Calu3 (cell line): ENCODE measurements at regions not wholly inside any gene's neighbourhood (a gene's known extent, or its start where the extent isn't known, plus 50 kb on each side); places are given as distances from the start of the nearest gene placed in this dataset.

Experiments
- BruUV-seq: library from RNA; stranded (reverse); fragments of 400-500 nt; replicated peaks from 2 replicates; lab custom pipeline; 2021; lab: Mats Ljungman, UMichigan
- CTCF ChIA-PET: fragments of 300-600 bp; sonication (Branson Sonifier 250); formaldehyde crosslinking; loops from one replicate; lab custom pipeline; 2022; ENCODE audit warnings: antibody characterized with exemption; lab: Charles Lee
- DNase-seq: peaks from one replicate; pipeline ENCODE4 v3.0.0; 2022
- H3K27ac Mint-ChIP-seq: one replicate; pipeline ENCODE4 v1.8.0; 2022; ENCODE audit warnings: mixed read lengths; ENCODE audit not compliant: unreplicated experiment
- H3K27me3 Mint-ChIP-seq: one replicate; pipeline ENCODE4 v1.8.0; 2022; ENCODE audit warnings: mixed read lengths; ENCODE audit not compliant: unreplicated experiment
- H3K36me3 Mint-ChIP-seq: one replicate; pipeline ENCODE4 v1.8.0; 2022; ENCODE audit warnings: mild to moderate bottlenecking, moderate library complexity, mixed read lengths; ENCODE audit not compliant: insufficient read depth, unreplicated experiment
- H3K4me1 Mint-ChIP-seq: one replicate; pipeline ENCODE4 v1.8.0; 2022; ENCODE audit warnings: mild to moderate bottlenecking, low read depth, mixed read lengths; ENCODE audit not compliant: unreplicated experiment
- H3K4me3 Mint-ChIP-seq: one replicate; pipeline ENCODE4 v1.8.0; 2022; ENCODE audit warnings: mild to moderate bottlenecking, low read depth, moderate library complexity, mixed read lengths; ENCODE audit not compliant: unreplicated experiment
- H3K9me3 Mint-ChIP-seq: one replicate; pipeline ENCODE4 v1.8.0; 2022; ENCODE audit warnings: low read depth, mixed read lengths; ENCODE audit not compliant: unreplicated experiment
- intact Hi-C: fragments of 100-400 bp; cut with micrococcal nuclease; formaldehyde crosslinking; loops from one replicate; pipeline ENCODE4 v1.10.0; 2022; ENCODE audit not compliant: unreplicated experiment
- TF ChIP-seq, protein P1 (sequence below): fragments of 200-600 bp; IDR thresholded peaks from one replicate; pipeline ENCODE4 v1.8.0; 2022; ENCODE audit warnings: antibody characterized with exemption; ENCODE audit not compliant: unreplicated experiment

DNA sequence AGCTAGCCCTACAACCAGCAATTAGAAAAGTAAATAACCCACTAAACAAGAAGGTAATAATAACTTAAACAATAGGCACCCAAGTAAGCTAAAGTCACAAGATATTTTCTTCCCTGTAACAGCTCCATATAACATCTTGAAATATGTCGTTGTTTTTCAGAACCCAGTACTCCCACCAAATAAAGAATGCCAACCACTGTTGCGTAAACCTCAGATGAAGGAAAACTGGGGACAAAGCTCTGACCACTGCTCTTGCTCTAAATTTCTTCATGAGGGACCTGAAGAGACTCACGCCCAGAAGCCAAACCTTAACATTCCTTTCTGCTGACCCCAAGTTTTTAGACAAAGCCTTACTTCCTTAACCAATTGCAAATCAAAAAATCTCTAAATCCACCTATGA is 267.7 kb upstream of the GAS1 start:
- Mint-ChIP-seq H3K9me3 (no peaks in the 10 kb centered on the region), H3K27me3 (peaks cover 51% of the 10 kb centered on the region), H3K4me3 (no peak overlapping the region), H3K4me1 (no peaks in the 10 kb centered on the region), H3K36me3 (no peaks in the 10 kb centered on the region), H3K27ac (no peak overlapping the region)
- no peak for DNase-seq
- CTCF ChIA-PET = no interaction called here
- TF ChIP-seq, protein P1, sequence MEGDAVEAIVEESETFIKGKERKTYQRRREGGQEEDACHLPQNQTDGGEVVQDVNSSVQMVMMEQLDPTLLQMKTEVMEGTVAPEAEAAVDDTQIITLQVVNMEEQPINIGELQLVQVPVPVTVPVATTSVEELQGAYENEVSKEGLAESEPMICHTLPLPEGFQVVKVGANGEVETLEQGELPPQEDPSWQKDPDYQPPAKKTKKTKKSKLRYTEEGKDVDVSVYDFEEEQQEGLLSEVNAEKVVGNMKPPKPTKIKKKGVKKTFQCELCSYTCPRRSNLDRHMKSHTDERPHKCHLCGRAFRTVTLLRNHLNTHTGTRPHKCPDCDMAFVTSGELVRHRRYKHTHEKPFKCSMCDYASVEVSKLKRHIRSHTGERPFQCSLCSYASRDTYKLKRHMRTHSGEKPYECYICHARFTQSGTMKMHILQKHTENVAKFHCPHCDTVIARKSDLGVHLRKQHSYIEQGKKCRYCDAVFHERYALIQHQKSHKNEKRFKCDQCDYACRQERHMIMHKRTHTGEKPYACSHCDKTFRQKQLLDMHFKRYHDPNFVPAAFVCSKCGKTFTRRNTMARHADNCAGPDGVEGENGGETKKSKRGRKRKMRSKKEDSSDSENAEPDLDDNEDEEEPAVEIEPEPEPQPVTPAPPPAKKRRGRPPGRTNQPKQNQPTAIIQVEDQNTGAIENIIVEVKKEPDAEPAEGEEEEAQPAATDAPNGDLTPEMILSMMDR = no peak
- no TSS peak for BruUV-seq
- intact Hi-C loops = no loop called here

DNA sequence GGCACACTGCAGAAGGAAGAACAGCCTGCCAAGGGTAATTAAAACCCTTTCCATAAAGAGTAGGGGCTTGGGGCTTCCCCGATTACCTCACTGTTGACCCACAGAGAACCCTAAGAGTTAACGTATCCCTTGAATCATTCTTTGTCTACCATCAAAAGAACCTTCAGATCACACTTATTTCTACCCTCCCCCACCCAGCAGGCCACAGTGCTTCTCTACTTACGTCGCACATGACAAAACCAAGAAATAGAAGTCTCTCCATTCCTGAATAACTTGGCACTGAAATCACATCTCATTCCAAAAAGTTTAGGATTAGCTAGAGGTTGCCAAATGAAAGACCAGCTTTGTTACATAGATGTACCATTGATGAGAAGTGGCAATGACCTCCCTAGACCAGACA is 268.7 kb upstream of the GAS1 start:
- Mint-ChIP-seq H3K4me1 (no peaks in the 10 kb centered on the region), H3K4me3 (no peak overlapping the region), H3K9me3 (no peaks in the 10 kb centered on the region), H3K27me3 (peaks cover 51% of the 10 kb centered on the region), H3K36me3 (no peaks in the 10 kb centered on the region), H3K27ac (no peak overlapping the region)
- CTCF ChIA-PET = no interaction called here
- TF ChIP-seq, protein P1 = no peak
- no peak for DNase-seq
- intact Hi-C loops = no loop called here
- BruUV-seq = no TSS peak

DNA sequence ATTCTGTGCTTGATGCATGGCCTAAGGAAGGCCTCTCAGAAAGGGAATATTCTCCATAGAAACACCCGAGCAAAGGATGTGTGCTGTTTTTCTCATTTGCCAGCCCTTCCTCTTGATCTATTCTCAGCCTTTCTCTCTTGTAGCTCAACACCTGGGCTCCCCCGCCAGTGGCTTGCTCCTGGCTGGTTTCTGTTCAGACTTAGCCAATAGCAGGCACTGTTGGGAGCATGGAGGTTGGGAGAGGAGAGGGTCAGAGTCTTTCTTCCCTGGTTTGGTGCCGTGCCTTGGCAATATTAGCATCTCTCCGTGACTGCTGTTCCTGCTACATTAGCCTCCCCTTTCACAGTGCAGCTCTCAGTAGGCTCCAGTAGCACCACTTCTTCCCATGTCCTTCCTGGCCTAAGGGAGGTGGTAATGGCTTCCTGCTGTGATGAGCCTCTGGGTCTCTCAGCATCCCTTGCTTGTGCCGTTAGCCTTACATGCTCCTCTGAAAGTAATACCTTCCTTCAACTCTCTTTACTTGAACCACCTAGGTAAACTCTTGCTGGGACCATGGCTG is 269.7 kb upstream of the GAS1 start:
- no TSS peak for BruUV-seq
- no peaks in the 10 kb centered on the region for H3K4me1 Mint-ChIP-seq
- H3K9me3 Mint-ChIP-seq = no peaks in the 10 kb centered on the region
- no peak for DNase-seq
- H3K27ac Mint-ChIP-seq = no peak overlapping the region
- H3K27me3 Mint-ChIP-seq = peaks cover 58% of the 10 kb centered on the region
- CTCF ChIA-PET = no interaction called here
- no peak overlapping the region for H3K4me3 Mint-ChIP-seq
- no peaks in the 10 kb centered on the region for H3K36me3 Mint-ChIP-seq
- TF ChIP-seq, protein P1 = no peak
- intact Hi-C loops = no loop called here

DNA sequence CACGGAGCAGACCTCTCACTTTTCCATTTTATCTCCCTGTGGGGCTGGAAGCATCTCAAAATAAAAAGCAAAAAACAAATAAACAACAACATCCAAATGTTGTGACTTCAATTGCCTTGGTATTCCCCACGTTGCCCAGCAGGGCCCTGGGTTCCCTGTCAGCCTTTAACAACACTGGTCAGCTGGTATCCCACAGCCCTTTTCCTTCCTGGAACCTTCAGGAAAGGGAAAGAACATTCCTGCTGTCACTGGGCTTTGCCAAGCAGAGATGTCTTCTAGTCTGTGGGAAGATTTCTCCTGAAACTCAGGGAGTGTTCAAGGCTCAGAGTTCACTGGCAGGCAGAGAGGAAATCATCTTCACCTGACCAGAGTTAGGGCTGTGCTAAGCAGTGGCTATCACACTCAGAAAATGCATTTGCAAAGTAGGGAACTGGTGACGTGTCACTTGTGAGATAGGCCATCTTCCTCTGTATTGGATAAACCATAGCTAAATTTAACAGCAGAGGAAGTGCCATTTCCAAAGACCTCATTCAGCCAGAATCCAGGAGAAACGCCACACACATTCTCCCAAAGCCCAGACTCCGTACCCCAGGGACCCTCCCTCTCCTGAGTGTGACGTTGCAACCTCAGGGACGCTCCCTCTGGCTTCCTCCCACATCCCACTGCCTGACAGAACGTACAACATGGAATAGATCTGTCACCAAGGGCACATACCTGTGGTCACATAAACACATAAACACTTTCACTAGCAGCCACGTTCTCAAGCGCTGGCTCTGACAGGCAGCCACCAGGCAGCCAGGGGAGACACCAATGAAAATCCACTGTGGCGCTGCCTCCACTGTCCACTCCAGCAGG is 274.0 kb upstream of the DAPK1 start:
- CTCF ChIA-PET = no interaction called here
- Mint-ChIP-seq H3K4me3 (no peak overlapping the region), H3K4me1 (no peaks in the 10 kb centered on the region), H3K36me3 (no peaks in the 10 kb centered on the region), H3K27me3 (peaks cover 53% of the 10 kb centered on the region), H3K27ac (no peak overlapping the region), H3K9me3 (no peaks in the 10 kb centered on the region)
- TF ChIP-seq, protein P1 = no peak
- intact Hi-C loops = no loop called here
- no TSS peak for BruUV-seq
- DNase-seq = no peak
